ENCODE measurements at regions not wholly inside any gene's neighbourhood (a gene's known extent, or its start where the extent isn't known, plus 50 kb on each side); places are given as distances from the start of the nearest gene placed in this dataset.

DNA sequence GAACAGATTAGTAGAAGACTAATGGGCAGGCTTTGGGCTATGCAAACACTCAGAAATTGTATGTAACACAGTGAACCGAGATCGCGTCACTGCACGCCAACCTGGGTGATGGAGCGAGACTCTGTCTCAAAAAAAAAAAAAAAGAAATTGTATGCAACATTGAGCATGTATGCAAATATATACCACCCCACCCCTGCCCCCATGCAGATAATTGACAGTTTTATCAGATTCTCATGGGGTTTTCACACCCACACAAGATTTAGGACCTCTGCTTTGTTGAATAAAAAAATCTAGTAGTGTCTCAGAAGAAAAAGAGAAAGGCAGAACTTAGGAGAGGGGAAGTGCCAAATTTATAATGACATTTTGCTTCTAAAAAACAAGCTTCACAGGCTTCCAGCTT, 131.6 kb upstream of the FN1 start:
- Mint-ChIP-seq H3K4me1 (peaks cover 6% of the 10 kb centered on the region), H3K9me3 (ENCODE audit: insufficient read depth) (no peaks in the 10 kb centered on the region), H3K27ac (no peak overlapping the region), H3K4me3 (no peak overlapping the region), H3K27me3 (peaks cover 28% of the 10 kb centered on the region)
- no peaks in the 10 kb centered on the region for H3K79me2 ChIP-seq (ENCODE audit: control insufficient read depth, insufficient read depth, low read length)
- no peaks in the 10 kb centered on the region for H3K36me3 ChIP-seq (replicated peaks in 1 of 2; ENCODE audit: control extremely low read depth in 1 of 2, control insufficient read depth in 1 of 2, extremely low read depth in 1 of 2, insufficient read depth in 2 of 2, low read length in 1 of 2)
- no peaks in the 10 kb centered on the region for H4K20me1 ChIP-seq (ENCODE audit: control insufficient read depth, insufficient read depth, low read length, poor library complexity, severe bottlenecking)
- no peak overlapping the region for H3K4me2 ChIP-seq (replicated peaks; ENCODE audit: low read depth, low read length, poor library complexity, severe bottlenecking)
- no CpG with 5 or more reads among the region's 5 CpGs for WGBS (ENCODE audit: insufficient coverage)
- no peaks in the 10 kb centered on the region for H3K9me3 ChIP-seq (ENCODE audit: control extremely low read depth in 1 of 3, control insufficient read depth in 2 of 3, insufficient read depth in 1 of 3, low read length in 2 of 3)
- no peak overlapping the region for H3K4me3 ChIP-seq (ENCODE audit: control extremely low read depth in 1 of 5, extremely low read depth in 1 of 5, insufficient read depth in 1 of 5, low read depth in 2 of 5, low read length in 4 of 5)
- intact Hi-C loops (cut with micrococcal nuclease), result no loop called here
- TF ChIP-seq, protein P1, sequence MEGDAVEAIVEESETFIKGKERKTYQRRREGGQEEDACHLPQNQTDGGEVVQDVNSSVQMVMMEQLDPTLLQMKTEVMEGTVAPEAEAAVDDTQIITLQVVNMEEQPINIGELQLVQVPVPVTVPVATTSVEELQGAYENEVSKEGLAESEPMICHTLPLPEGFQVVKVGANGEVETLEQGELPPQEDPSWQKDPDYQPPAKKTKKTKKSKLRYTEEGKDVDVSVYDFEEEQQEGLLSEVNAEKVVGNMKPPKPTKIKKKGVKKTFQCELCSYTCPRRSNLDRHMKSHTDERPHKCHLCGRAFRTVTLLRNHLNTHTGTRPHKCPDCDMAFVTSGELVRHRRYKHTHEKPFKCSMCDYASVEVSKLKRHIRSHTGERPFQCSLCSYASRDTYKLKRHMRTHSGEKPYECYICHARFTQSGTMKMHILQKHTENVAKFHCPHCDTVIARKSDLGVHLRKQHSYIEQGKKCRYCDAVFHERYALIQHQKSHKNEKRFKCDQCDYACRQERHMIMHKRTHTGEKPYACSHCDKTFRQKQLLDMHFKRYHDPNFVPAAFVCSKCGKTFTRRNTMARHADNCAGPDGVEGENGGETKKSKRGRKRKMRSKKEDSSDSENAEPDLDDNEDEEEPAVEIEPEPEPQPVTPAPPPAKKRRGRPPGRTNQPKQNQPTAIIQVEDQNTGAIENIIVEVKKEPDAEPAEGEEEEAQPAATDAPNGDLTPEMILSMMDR (IDR thresholded peaks at IDR 0.05), result no peak
- TF ChIP-seq EZH2 (IDR thresholded peaks at IDR 0.05; ENCODE audit: borderline replicate concordance, insufficient read depth, low read depth, low read length, poor library complexity, severe bottlenecking), result no peak
- H3K27ac ChIP-seq (ENCODE audit: low read length in 2 of 2), result no peak overlapping the region
- ChIA-PET CTCF (no interaction called here), POLR2A (no interaction called here)
- no peaks in the 10 kb centered on the region for H3K4me1 ChIP-seq (ENCODE audit: control insufficient read depth in 2 of 2, insufficient read depth in 2 of 2, low read length in 2 of 2)
- H3K9ac ChIP-seq (ENCODE audit: low read length), result no peak overlapping the region
- H2AFZ ChIP-seq (ENCODE audit: insufficient read depth, low read depth, low read length, poor library complexity, severe bottlenecking), result no peak overlapping the region
- no peaks in the 10 kb centered on the region for H3K27me3 ChIP-seq (replicated peaks in 1 of 4; ENCODE audit: control extremely low read depth in 1 of 4, control insufficient read depth in 3 of 4, insufficient read depth in 4 of 4, low read length in 3 of 4)
- DNase-seq (peak; percentile 15), ATAC-seq (ENCODE audit: low read depth) (peak; percentile 21)

DNA sequence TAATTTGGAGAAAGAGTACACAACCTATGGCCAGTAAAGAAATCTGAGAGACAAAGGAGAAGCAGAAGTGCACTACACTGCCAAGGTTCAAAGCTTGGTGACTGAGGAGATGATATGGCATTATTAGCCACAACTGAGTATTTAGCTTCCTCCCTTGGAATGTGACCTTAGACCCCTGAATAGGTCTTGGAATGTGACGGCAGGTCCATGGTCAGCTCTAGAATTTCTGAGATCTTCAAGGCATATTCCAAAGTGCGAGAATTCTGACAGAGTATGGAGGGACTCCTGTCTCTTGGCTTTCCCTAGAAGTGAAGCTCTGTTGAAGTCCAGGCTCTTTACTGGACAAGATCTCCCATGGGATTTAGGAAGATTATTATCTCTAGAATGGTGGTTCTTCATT, 130.0 kb upstream of the FN1 start:
- no peak for TF ChIP-seq EZH2 (IDR thresholded peaks at IDR 0.05; ENCODE audit: borderline replicate concordance, insufficient read depth, low read depth, low read length, poor library complexity, severe bottlenecking)
- DNase-seq (no peak), ATAC-seq (ENCODE audit: low read depth) (no peak)
- no peak overlapping the region for H3K27ac ChIP-seq (ENCODE audit: low read length in 2 of 2)
- H3K79me2 ChIP-seq (ENCODE audit: control insufficient read depth, insufficient read depth, low read length), result no peaks in the 10 kb centered on the region
- Mint-ChIP-seq H3K27me3 (peaks cover 33% of the 10 kb centered on the region), H3K9me3 (ENCODE audit: insufficient read depth) (peaks cover 2% of the 10 kb centered on the region), H3K4me1 (peaks cover 6% of the 10 kb centered on the region), H3K27ac (no peak overlapping the region), H3K4me3 (no peak overlapping the region)
- no peak overlapping the region for H3K9ac ChIP-seq (ENCODE audit: low read length)
- no peaks in the 10 kb centered on the region for H3K4me1 ChIP-seq (ENCODE audit: control insufficient read depth in 2 of 2, insufficient read depth in 2 of 2, low read length in 2 of 2)
- no peak overlapping the region for H3K4me2 ChIP-seq (replicated peaks; ENCODE audit: low read depth, low read length, poor library complexity, severe bottlenecking)
- intact Hi-C loops (cut with micrococcal nuclease), result no loop called here
- H3K27me3 ChIP-seq (replicated peaks in 1 of 4; ENCODE audit: control extremely low read depth in 1 of 4, control insufficient read depth in 3 of 4, insufficient read depth in 4 of 4, low read length in 3 of 4), result no peaks in the 10 kb centered on the region
- ChIA-PET CTCF (no interaction called here), POLR2A (no interaction called here)
- 100% methylated on average over 2 of the region's 2 CpGs for WGBS (ENCODE audit: insufficient coverage)
- H4K20me1 ChIP-seq (ENCODE audit: control insufficient read depth, insufficient read depth, low read length, poor library complexity, severe bottlenecking), result no peaks in the 10 kb centered on the region
- H2AFZ ChIP-seq (ENCODE audit: insufficient read depth, low read depth, low read length, poor library complexity, severe bottlenecking), result no peak overlapping the region
- no peaks in the 10 kb centered on the region for H3K9me3 ChIP-seq (ENCODE audit: control extremely low read depth in 1 of 3, control insufficient read depth in 2 of 3, insufficient read depth in 1 of 3, low read length in 2 of 3)
- no peak overlapping the region for H3K4me3 ChIP-seq (ENCODE audit: control extremely low read depth in 1 of 5, extremely low read depth in 1 of 5, insufficient read depth in 1 of 5, low read depth in 2 of 5, low read length in 4 of 5)
- no peaks in the 10 kb centered on the region for H3K36me3 ChIP-seq (replicated peaks in 1 of 2; ENCODE audit: control extremely low read depth in 1 of 2, control insufficient read depth in 1 of 2, extremely low read depth in 1 of 2, insufficient read depth in 2 of 2, low read length in 1 of 2)
